Right hindlimb (tissue), 1 donor: ENCODE measurements at regions not wholly inside any gene's neighbourhood (a gene's known extent, or its start where the extent isn't known, plus 50 kb on each side); places are given as distances from the start of the nearest gene placed in this dataset.

Experiments used
- DNase-seq: peaks from one replicate; pipeline ENCODE4 v3.0.0-alpha.2; 2018

GRCh38 chr22:49620666-49621065 is 207.0 kb downstream of the BRD1 start:
- DNase-seq, result no peak

GRCh38 chr22:49620003-49620556 is 207.6 kb downstream of the BRD1 start:
- DNase-seq, result no peak

- DNase-seq, result no peak
Measured at GRCh38 chr22:49619301-49619700, 208.4 kb downstream of the BRD1 start.

- no peak for DNase-seq
Measured at GRCh38 chr22:49618677-49618953, 209.1 kb downstream of the BRD1 start.

GRCh38 chr22:49617866-49618676 is 209.6 kb downstream of the BRD1 start:
- DNase-seq, result no peak

GRCh38 chr22:49617264-49617663 is 210.4 kb downstream of the BRD1 start:
- no peak for DNase-seq

GRCh38 chr22:49616356-49617231 is 211.1 kb downstream of the BRD1 start:
- no peak for DNase-seq

- no peak for DNase-seq
Measured at GRCh38 chr22:49614966-49615965, 212.4 kb downstream of the BRD1 start.

GRCh38 chr22:49613511-49614270 is 214.0 kb downstream of the BRD1 start:
- no peak for DNase-seq

GRCh38 chr22:49613108-49613507 is 214.6 kb downstream of the BRD1 start:
- DNase-seq, result no peak

GRCh38 chr22:49609207-49609876 is 218.3 kb downstream of the BRD1 start:
- DNase-seq, result no peak

GRCh38 chr22:49608660-49609059 is 219.0 kb downstream of the BRD1 start:
- DNase-seq, result no peak

GRCh38 chr22:49608228-49608627 is 219.4 kb downstream of the BRD1 start:
- no peak for DNase-seq

- DNase-seq, result no peak
Measured at GRCh38 chr22:49607821-49608220, 219.9 kb downstream of the BRD1 start.

- no peak for DNase-seq
Measured at GRCh38 chr22:49606562-49607290, 220.9 kb downstream of the BRD1 start.

GRCh38 chr22:49604732-49605302 is 222.9 kb downstream of the BRD1 start:
- DNase-seq, result no peak

- DNase-seq, result no peak
Measured at GRCh38 chr22:49603016-49603415, 224.7 kb downstream of the BRD1 start.

GRCh38 chr22:49602481-49602880 is 225.2 kb downstream of the BRD1 start:
- no peak for DNase-seq

- no peak for DNase-seq
Measured at GRCh38 chr22:49601614-49602321, 225.9 kb downstream of the BRD1 start.
